ENCODE measurements at regions not wholly inside any gene's neighbourhood (a gene's known extent, or its start where the extent isn't known, plus 50 kb on each side); places are given as distances from the start of the nearest gene placed in this dataset.

- H3K36me3 ChIP-seq (replicated peaks; ENCODE audit: insufficient read depth, low read length): no peaks in the 10 kb centered on the region
- H3K4me1 ChIP-seq (ENCODE audit: low read length): peaks cover 24% of the 10 kb centered on the region
- no peak overlapping the region for H2AFZ ChIP-seq (ENCODE audit: low read length)
- DNase-seq: no peak
- H3K9ac ChIP-seq (ENCODE audit: low read length): no peak overlapping the region
- no peaks in the 10 kb centered on the region for H3K9me2 ChIP-seq (replicated peaks; ENCODE audit: insufficient read depth, low read length)
- H3K27me3 ChIP-seq (replicated peaks; ENCODE audit: insufficient read depth, low read length): no peaks in the 10 kb centered on the region
- 0 out of 2 replicates have a peak, but pooled peaks cover 6% of the 10 kb centered on the region for H3F3A ChIP-seq (ENCODE audit: insufficient read depth, low read length)
- no peak overlapping the region for H3K4me3 ChIP-seq (ENCODE audit: low read length)
- H3K9me3 ChIP-seq (replicated peaks; ENCODE audit: insufficient read depth, low read length): no peaks in the 10 kb centered on the region
- TF ChIP-seq EZH2phosphoT487 (IDR thresholded peaks at IDR 0.05; ENCODE audit: low read length) (no peak), EZH2 (optimal IDR thresholded peaks at IDR 0.05; ENCODE audit: low read depth, low read length) (no peak)
- TF ChIP-seq, protein P1, sequence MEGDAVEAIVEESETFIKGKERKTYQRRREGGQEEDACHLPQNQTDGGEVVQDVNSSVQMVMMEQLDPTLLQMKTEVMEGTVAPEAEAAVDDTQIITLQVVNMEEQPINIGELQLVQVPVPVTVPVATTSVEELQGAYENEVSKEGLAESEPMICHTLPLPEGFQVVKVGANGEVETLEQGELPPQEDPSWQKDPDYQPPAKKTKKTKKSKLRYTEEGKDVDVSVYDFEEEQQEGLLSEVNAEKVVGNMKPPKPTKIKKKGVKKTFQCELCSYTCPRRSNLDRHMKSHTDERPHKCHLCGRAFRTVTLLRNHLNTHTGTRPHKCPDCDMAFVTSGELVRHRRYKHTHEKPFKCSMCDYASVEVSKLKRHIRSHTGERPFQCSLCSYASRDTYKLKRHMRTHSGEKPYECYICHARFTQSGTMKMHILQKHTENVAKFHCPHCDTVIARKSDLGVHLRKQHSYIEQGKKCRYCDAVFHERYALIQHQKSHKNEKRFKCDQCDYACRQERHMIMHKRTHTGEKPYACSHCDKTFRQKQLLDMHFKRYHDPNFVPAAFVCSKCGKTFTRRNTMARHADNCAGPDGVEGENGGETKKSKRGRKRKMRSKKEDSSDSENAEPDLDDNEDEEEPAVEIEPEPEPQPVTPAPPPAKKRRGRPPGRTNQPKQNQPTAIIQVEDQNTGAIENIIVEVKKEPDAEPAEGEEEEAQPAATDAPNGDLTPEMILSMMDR (IDR thresholded peaks at IDR 0.05; ENCODE audit: low read length): no peak
- H3K27ac ChIP-seq (ENCODE audit: low read length): no peak overlapping the region
- no peaks in the 10 kb centered on the region for H3K79me2 ChIP-seq (ENCODE audit: low read length)
- no peak overlapping the region for H3K4me2 ChIP-seq (ENCODE audit: low read depth, low read length)
- H4K20me1 ChIP-seq (ENCODE audit: insufficient read depth, low read length): no peaks in the 10 kb centered on the region
These were observed 191.6 kb downstream of the DUSP6 start for GRCh38 chr12:89160716-89161123.

GRCh38 chr12:89157413-89157812 is 194.9 kb downstream of the DUSP6 start:
- no peak overlapping the region for H3K9ac ChIP-seq (ENCODE audit: low read length)
- no peak for TF ChIP-seq EZH2 (optimal IDR thresholded peaks at IDR 0.05; ENCODE audit: low read depth, low read length)
- no peak for TF ChIP-seq EZH2phosphoT487 (IDR thresholded peaks at IDR 0.05; ENCODE audit: low read length)
- TF ChIP-seq, protein P1 (IDR thresholded peaks at IDR 0.05; ENCODE audit: low read length): no peak
- H3K27me3 ChIP-seq (replicated peaks; ENCODE audit: insufficient read depth, low read length): no peaks in the 10 kb centered on the region
- no peak for DNase-seq
- no peaks in the 10 kb centered on the region for H3K9me3 ChIP-seq (replicated peaks; ENCODE audit: insufficient read depth, low read length)
- no peak overlapping the region for H2AFZ ChIP-seq (ENCODE audit: low read length)
- H3K36me3 ChIP-seq (replicated peaks; ENCODE audit: insufficient read depth, low read length): no peaks in the 10 kb centered on the region
- H4K20me1 ChIP-seq (ENCODE audit: insufficient read depth, low read length): no peaks in the 10 kb centered on the region
- H3K79me2 ChIP-seq (ENCODE audit: low read length): no peaks in the 10 kb centered on the region
- no peaks in the 10 kb centered on the region for H3K9me2 ChIP-seq (replicated peaks; ENCODE audit: insufficient read depth, low read length)
- H3K4me2 ChIP-seq (ENCODE audit: low read depth, low read length): no peak overlapping the region
- no peak overlapping the region for H3K4me3 ChIP-seq (ENCODE audit: low read length)
- peaks cover 8% of the 10 kb centered on the region; the same call in 1 of the 2 replicates for H3K4me1 ChIP-seq (ENCODE audit: low read length)
- 0 out of 2 replicates have a peak, but pooled peaks cover 1% of the 10 kb centered on the region for H3F3A ChIP-seq (ENCODE audit: insufficient read depth, low read length)
- H3K27ac ChIP-seq (ENCODE audit: low read length): no peak overlapping the region

DNA sequence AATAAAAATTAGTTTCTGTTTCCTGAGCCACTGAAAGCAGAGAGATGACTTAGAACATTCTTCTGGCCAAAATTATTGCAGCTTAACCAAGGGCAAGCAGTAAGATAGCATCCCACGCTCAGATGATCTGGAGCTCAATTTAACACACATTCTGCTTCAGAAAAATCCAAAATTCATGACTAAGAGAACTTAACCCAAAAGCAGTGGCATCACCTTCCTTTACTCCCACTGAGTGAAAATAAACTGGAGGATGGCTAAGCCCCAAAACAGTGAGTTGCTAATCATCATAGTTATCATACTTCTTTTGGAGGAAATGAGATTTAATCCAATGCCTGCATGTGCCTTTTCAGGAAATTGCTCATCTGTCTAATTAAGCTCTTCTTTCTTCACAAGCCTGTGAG is 195.4 kb downstream of the DUSP6 start:
- H2AFZ ChIP-seq (ENCODE audit: low read length): no peak overlapping the region
- no peaks in the 10 kb centered on the region for H3K9me3 ChIP-seq (replicated peaks; ENCODE audit: insufficient read depth, low read length)
- peaks cover 6% of the 10 kb centered on the region; the same call in 1 of the 2 replicates for H3K4me1 ChIP-seq (ENCODE audit: low read length)
- DNase-seq: no peak
- no peaks in the 10 kb centered on the region for H4K20me1 ChIP-seq (ENCODE audit: insufficient read depth, low read length)
- H3K9me2 ChIP-seq (replicated peaks; ENCODE audit: insufficient read depth, low read length): no peaks in the 10 kb centered on the region
- no peak overlapping the region for H3K4me3 ChIP-seq (ENCODE audit: low read length)
- H3F3A ChIP-seq (ENCODE audit: insufficient read depth, low read length): no peaks in the 10 kb centered on the region
- no peaks in the 10 kb centered on the region for H3K27me3 ChIP-seq (replicated peaks; ENCODE audit: insufficient read depth, low read length)
- no peaks in the 10 kb centered on the region for H3K79me2 ChIP-seq (ENCODE audit: low read length)
- no peaks in the 10 kb centered on the region for H3K36me3 ChIP-seq (replicated peaks; ENCODE audit: insufficient read depth, low read length)
- H3K27ac ChIP-seq (ENCODE audit: low read length): no peak overlapping the region
- TF ChIP-seq EZH2phosphoT487 (IDR thresholded peaks at IDR 0.05; ENCODE audit: low read length) (no peak), EZH2 (optimal IDR thresholded peaks at IDR 0.05; ENCODE audit: low read depth, low read length) (no peak)
- TF ChIP-seq, protein P1 (IDR thresholded peaks at IDR 0.05; ENCODE audit: low read length): no peak
- H3K9ac ChIP-seq (ENCODE audit: low read length): no peak overlapping the region
- H3K4me2 ChIP-seq (ENCODE audit: low read depth, low read length): no peak overlapping the region

Measured in MM.1S (cell line).